ENCODE measurements at regions not wholly inside any gene's neighbourhood (a gene's known extent, or its start where the extent isn't known, plus 50 kb on each side); places are given as distances from the start of the nearest gene placed in this dataset.

DNA sequence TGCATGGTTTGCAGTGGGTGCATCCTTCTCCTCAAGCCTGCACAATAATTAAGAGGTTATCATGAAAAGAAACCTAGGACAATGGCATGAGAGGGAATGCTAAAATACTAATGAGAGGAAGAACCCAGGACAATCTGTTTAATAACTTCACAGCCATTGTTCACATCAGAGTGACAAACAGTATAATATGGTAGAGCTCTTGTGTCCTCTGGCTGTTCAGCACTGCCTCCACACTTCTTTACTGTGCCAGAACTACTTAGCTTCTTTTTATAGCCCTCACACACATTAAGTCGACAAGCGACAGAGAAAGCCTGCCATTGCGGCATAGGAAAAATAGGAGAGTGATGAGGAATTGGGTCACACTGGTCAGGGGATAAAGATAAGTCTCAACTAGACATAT is 65.0 kb upstream of the MEIS2 start:
- intact Hi-C loops (cut with DNase I), result no loop called here
- no peak for DNase-seq (ENCODE audit: low spot score)

DNA sequence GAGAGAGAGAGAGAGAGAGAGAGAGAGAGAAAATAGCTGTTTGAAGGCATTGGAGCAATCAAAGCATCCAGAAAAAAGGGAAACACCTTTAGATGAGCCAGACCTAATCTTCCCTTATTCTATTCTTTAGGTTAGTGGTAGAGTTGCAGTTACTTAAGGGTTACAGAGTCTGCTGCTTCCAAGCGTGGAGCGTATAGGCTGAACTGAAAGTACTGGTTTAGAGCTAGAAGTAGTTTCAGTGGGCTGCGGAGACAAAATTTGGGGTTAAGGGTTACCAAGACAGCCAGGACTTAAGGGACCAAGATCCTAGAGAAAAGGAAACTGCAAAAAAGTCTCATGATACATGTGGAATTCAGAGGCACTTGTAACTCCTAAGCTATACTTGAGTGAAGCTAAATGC is 66.1 kb upstream of the MEIS2 start:
- DNase-seq (ENCODE audit: low spot score), result no peak
- intact Hi-C loops (cut with DNase I), result no loop called here

DNA sequence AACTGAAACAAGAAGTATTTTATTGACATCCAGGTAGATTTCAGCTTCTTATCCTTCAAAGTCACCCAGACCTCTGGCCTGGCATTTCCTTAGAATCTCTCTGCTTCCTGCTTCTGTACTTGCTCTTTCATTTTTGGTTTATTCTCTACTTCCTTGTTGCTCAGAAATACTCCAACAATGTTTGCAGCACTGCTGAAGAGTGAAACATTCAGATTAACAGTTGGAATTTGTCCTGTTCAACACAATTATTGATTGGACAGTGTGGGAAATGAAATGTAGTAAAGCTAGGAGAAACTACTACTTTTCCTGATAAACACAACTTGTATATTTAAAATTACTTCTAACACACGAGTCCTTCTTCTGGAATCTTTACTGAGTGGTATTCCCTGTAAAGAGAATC is 81.0 kb upstream of the MEIS2 start:
- intact Hi-C loops (cut with DNase I), result no loop called here
- DNase-seq (ENCODE audit: low spot score), result no peak

DNA sequence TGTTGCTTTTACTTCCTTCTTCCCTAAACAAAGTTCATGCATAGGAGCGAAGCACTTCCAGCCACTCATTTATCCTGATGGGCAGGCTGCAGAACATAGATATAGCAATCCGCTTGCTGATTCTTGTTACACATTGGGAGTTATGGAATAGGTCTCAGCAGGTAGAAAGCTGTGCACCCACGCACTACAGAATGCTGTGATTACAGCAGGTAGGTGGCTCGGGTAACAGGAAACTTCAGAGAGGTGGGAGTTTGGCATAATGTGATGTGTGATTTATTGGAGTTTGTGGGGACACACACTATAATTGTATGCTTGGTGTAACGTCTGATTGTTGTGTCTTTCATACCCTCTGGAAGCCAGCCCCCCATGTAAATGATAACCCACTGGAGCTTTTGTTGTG is 99.2 kb upstream of the MEIS2 start:
- intact Hi-C loops (cut with DNase I), result no loop called here
- DNase-seq (ENCODE audit: low spot score), result no peak

DNA sequence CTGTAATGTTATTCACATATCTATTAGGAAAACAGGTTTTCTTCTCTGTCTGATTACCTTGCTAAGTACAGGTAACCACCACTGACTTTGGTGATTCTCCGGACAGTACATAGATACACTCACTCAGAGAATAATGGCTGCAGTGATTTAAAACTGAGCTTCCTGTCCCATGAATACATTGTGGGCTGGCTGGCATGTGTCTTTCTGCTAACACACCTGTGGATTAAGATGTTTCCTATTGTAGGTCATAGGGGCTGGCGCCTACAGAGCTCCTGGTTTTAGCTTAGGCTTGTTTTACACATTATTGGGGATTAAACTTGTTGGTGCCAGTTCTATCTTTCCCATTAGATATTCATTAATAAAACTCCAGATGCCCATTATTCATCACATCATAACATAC is 102.7 kb upstream of the MEIS2 start:
- no peak for DNase-seq (ENCODE audit: low spot score)
- intact Hi-C loops (cut with DNase I), result no loop called here

DNA sequence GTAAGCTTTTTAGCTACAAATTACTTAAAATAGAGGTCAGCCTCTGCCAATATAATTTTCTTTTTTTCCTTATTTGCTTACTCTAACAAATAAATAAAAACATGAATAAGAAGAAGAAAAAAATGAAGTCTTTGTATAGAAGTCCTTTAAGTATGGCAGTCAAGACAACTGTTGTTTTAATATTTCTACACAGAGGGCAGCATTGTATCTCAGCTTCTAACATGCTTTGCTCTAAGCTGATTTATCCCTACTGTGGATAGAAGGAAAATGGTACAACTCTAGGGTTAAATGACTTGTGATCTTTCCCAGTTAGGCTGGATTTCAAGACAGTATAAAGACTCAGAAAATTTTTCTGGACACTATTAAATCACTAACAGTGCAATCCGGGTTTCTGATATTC is 104.3 kb upstream of the MEIS2 start:
- intact Hi-C loops (cut with DNase I), result no loop called here
- no peak for DNase-seq (ENCODE audit: low spot score)

- no peak for DNase-seq (ENCODE audit: low spot score)
- intact Hi-C loops (cut with DNase I), result no loop called here
These were observed 106.3 kb upstream of the MEIS2 start for GRCh38 chr15:37206690-37207089.

- intact Hi-C loops (cut with DNase I), result no loop called here
- DNase-seq (ENCODE audit: low spot score), result no peak
These were observed 108.0 kb upstream of the MEIS2 start for GRCh38 chr15:37208146-37209040.

DNA sequence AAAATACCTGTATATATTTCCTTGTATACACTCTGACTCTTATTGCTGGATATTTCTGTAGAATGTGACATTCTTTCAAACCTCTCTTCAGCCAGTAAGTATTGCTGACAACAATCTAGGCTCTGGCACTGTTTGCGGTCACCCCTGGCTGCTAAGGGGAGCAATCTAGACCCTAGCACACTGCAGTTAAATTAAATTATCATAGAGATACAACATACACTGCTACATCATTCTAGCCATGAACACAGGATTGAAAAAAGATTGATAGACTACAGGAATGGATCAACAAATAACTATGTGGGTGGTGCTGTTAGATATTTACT is 108.7 kb upstream of the MEIS2 start:
- DNase-seq (ENCODE audit: low spot score), result no peak
- intact Hi-C loops (cut with DNase I), result no loop called here

GRCh38 chr15:37217567-37217966 is 117.2 kb upstream of the MEIS2 start:
- intact Hi-C loops (cut with DNase I), result no loop called here

GRCh38 chr15:37218351-37218916 is 118.1 kb upstream of the MEIS2 start:
- intact Hi-C loops (cut with DNase I), result no loop called here
- no peak for DNase-seq (ENCODE audit: low spot score)

More at GRCh38 chr15:37217567-37217966, 117.2 kb upstream of the MEIS2 start:
- DNase-seq (ENCODE audit: low spot score), result no peak

- DNase-seq (ENCODE audit: low spot score), result no peak
- intact Hi-C loops (cut with DNase I), result no loop called here
These were observed 118.9 kb upstream of the MEIS2 start for GRCh38 chr15:37219211-37219701.

- no peak for DNase-seq (ENCODE audit: low spot score)
- intact Hi-C loops (cut with DNase I), result no loop called here
These were observed 120.8 kb upstream of the MEIS2 start for GRCh38 chr15:37220949-37221670.

DNA sequence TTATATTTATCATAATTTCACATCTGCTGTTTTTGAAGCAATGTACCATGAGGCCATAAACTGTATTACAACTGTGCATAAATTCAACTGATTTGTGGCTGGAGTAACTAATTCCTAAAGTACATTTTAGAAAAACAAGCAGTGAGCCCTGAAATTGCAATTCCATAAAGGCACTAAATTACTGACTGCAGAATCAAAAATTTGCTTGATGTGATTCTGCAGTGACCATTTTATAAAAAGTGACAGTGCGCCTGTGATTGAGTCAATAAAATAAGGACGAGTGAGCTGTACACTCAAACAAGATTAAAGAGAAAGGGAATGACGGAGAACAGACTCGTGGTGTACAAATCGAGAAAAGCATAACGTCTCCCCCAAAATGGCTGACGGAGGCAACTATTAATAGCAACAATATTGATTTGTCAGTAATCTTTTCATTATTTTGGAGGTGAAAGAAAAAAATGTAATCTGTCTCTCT is 121.4 kb upstream of the MEIS2 start:
- intact Hi-C loops (cut with DNase I), result no loop called here

DNA sequence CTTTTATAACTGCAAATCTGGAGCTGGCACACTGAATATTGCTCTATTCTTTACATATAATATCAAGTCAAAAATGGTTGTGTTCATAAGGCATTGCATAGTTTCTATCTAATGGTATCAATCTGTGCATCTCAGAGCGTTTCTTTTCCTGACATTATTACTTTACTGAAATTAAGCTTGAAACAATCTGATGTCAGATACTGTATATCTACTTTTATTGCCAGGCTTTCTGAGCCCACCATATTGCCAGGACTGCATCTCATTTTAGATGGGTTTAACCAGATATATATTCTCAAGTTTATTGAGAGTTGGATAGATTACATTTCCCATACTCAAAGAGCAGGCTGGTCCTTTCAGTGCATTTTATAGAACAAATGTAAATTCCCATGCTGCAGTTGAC is 122.7 kb upstream of the MEIS2 start:
- intact Hi-C loops (cut with DNase I), result no loop called here
- no peak for DNase-seq (ENCODE audit: low spot score)

More for the DNA sequence above, 121.4 kb upstream of the MEIS2 start:
- DNase-seq (ENCODE audit: low spot score), result no peak

DNA sequence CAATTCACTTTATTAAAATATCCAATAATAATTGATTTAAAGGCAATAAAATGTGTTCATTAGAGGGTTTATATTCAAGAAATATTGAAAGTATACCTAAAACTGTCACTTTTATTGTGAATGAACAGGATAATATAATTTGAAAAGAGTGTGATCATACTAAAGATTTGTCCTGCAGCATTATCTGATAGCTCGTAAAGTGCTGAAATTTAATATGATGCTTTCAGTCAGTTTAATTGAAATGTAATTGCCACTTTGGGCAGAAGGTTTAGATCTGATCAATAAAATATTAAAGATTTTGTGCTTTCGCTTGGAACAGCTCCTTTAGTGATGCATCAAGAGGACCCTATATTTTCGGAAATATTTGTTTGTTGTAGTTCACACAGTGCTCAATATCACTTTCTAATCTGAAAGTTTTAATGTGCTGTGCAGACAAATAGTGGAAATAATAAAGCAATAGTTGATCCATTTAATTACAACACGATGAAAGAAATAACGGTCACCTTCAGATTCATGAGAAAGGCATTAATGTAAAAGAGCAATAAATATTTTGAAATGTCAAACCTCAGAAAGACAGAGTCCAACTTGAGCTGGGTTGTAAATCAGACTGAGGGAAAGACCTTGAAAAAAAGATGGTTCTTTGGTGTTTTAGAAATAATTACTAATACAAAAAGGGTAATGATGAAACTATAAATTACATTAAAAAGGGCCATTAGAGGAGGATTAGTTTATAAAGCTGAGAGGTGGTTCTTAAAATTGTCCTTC is 129.7 kb upstream of the MEIS2 start:
- no peak for DNase-seq (ENCODE audit: low spot score)
- intact Hi-C loops (cut with DNase I), result no loop called here

- DNase-seq (ENCODE audit: low spot score), result no peak
- intact Hi-C loops (cut with DNase I), result no loop called here
These were observed 145.0 kb upstream of the MEIS2 start for GRCh38 chr15:37245358-37245757.

DNA sequence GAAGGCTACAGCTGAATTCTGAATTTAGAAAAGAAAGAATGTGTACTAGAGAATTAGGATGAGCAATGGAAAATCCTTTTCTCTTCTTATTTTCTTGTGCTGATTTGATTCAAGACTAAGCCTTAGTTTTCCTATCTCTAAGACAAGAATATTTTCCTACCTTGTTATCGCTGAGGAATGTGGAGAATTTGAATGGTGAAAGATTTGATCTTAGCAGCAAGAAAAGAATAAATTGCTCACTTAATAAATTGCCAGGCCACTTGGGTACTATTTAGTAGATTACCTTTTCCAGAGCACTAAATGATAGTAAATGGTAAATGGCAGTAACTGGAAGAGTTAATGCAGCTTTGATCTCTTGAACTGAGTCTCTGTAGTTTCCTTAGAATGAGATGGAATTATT is 145.7 kb upstream of the MEIS2 start:
- no peak for DNase-seq (ENCODE audit: low spot score)
- intact Hi-C loops (cut with DNase I), result no loop called here

DNA sequence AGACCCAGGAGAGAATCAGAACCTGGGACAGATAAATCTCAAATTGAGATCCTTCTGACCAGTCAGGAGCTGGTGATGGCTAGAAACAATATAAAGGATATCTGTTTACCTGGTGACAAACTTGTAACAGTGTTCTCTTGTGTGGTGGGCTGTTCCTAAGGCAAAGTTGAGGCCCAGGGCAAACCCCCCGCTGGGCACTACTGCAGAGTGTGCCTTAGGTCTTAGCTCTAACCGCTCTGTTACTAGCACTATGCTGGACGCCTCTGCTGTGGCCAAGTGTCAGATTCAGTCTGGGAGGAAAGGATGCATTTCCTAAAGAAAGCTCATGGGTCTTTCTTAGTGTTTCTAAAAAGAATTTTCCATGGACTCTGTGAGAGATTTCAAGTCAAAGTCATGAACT is 146.5 kb upstream of the MEIS2 start:
- intact Hi-C loops (cut with DNase I), result no loop called here
- DNase-seq (ENCODE audit: low spot score), result no peak

DNA sequence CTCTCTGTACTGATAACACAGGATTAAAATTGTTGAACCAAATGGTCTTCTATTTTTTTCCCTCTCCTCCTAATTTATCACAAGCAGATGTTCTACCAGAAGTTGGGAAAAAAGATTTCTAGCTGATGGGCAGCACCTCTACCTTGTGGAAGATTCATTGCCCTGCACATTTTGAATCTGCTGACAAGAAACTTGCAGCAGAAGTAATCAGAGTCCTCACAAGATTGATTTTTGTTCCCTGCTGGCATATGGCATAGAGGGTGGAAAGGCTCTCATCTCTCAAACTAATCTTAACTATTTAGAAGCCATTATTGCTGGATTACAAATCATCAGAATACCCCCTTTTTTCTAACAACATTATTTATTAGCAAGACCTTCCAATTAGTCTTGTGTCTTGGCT is 148.9 kb upstream of the MEIS2 start:
- intact Hi-C loops (cut with DNase I), result no loop called here
- DNase-seq (ENCODE audit: low spot score), result no peak
